Cardiac fibroblast (primary cell): ENCODE measurements at regions not wholly inside any gene's neighbourhood (a gene's known extent, or its start where the extent isn't known, plus 50 kb on each side); places are given as distances from the start of the nearest gene placed in this dataset.
A peak's percentile ranks its signal among the peaks of the same experiment; 100 is the strongest.

Experiments
- DNase-seq, 2 donors: peaks; one replicate each; pipeline versions ENCODE4 v3.0.0 to v3.0.0-alpha.2; 2010; ENCODE audit warnings: low read depth in 2 of 2
- H3K4me3 ChIP-seq, 2 donors: replicated peaks in 1 of 2; 1 replicate in 1 of 2; 2 replicates in 1 of 2; pipeline ENCODE4 v1.5.1; 2011; ENCODE audit warnings: low read depth in 2 of 2, low read length in 2 of 2, mild to moderate bottlenecking in 2 of 2, moderate library complexity in 1 of 2
- CTCF ChIP-seq: IDR thresholded peaks from one replicate; pipeline ENCODE4 v1.5.1; 2011; ENCODE audit warnings: low read depth, mild to moderate bottlenecking, low read length, inconsistent platforms

DNA sequence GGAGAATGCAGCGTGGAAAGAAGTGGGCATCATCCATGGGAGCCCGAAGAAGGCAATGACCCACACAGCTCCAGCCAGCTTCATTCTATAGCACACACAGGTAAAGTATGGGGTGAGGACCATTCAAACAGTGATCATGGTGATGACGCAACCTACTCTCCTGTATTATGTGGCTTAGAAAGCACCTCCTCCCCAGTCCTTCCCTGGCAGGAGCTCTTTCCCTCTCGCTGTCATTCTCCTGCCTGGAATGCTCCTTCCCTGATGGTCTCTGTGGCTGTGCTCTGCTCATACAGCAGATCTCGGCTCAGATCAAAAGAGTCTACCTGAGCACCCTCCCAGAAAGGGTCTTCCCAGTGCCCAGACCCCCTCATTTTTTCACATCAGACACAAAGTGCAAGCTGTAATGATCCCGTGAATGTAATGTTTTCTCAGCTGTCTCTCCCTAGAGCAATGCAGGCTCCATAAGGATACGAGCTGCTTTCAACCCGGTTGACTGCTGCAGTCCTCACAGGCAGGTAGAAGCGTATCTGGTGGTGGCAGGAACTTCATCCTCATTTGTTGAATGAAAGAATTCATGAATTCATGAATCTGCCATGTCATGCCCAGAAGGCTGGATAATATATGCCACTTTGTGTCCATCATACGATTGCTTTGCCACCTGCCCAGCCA lies 248.8 kb downstream of the HS3ST3A1 start:
- no peak overlapping the region for H3K4me3 ChIP-seq
- no peak for TF ChIP-seq CTCF
- no peak for DNase-seq

GRCh38 chr17:13351046-13351445 lies 250.7 kb downstream of the HS3ST3A1 start:
- no peak overlapping the region for H3K4me3 ChIP-seq
- TF ChIP-seq CTCF: no peak
- DNase-seq: peak in 1 of 2 donors; percentile 22

GRCh38 chr17:13350466-13350865 lies 251.3 kb downstream of the HS3ST3A1 start:
- no peak for DNase-seq
- no peak for TF ChIP-seq CTCF

DNA sequence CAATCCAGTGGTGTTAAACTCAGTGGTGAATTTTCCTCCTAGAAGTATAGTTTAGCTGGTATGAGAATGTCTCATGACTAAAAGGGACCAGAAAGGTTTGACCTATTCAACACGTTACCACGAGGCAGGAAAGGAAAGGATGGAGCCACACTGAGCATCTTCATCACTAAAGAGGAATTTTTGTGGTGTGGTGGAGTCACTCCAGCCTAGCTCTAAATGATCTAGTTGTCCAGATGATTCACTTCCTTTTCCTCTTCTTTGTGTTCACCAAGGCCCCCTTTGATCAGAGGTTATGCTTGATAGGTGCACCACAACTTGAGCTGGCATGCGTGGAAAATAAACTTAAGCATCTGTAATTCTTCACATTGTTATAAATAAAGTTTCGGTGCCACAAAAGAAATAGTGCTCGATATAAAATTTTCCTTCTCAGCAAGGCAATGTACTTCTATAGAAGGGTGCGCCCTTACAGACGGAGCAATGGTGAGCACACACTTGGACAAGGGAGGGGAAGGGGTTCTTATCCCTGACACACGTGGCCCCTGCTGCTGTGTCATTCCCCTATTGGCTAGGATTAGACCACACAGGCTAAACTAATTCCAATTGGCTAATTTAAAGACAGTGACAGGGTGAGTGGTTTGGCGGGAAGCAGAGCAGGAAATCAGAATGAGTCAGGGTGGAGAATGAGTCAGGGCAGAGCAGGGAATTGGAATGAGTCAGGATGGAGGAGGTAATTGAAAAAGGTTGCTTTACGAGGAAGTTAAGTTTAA lies 254.6 kb downstream of the HS3ST3A1 start:
- no peak for TF ChIP-seq CTCF
- peak; percentile 81 to 99 for DNase-seq
- H3K4me3 ChIP-seq: no peak overlapping the region

More at GRCh38 chr17:13350466-13350865, 251.3 kb downstream of the HS3ST3A1 start:
- H3K4me3 ChIP-seq: no peak overlapping the region

GRCh38 chr17:13346592-13346991 lies 255.1 kb downstream of the HS3ST3A1 start:
- DNase-seq: no peak
- H3K4me3 ChIP-seq: no peak overlapping the region
- TF ChIP-seq CTCF: no peak

GRCh38 chr17:13346081-13346533 lies 255.6 kb downstream of the HS3ST3A1 start:
- TF ChIP-seq CTCF: peak; percentile 6
- no peak overlapping the region for H3K4me3 ChIP-seq
- DNase-seq: peak; percentile 88 to 98
